ENCODE measurements at regions not wholly inside any gene's neighbourhood (a gene's known extent, or its start where the extent isn't known, plus 50 kb on each side); places are given as distances from the start of the nearest gene placed in this dataset.
"Not testable (repeated sequence)": the region's sequence is repeated elsewhere in the genome, so short reads cannot be mapped to it uniquely, and the experiment has no call there.

DNA sequence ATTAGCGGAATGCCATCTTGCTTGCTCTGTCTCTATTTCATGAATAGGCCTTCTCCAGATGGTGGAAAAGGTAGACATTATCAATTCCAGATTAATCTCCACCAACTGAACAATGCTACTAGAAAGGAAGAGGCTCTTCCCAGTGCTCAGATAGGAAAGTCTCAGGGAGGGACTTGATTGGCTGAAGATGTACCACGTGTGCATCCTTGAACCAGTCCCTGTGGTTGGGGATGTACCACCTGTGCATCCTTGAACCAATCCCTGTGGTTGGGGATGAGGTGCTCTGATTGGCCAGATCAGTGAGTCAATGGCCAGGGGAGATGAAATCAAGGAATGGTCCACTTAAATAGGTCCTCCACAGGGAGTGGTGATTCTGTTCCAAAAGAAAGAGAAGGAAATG lies 246.2 kb downstream of the NPIPA7 start:
- DNase-seq: not testable (repeated sequence)

DNA sequence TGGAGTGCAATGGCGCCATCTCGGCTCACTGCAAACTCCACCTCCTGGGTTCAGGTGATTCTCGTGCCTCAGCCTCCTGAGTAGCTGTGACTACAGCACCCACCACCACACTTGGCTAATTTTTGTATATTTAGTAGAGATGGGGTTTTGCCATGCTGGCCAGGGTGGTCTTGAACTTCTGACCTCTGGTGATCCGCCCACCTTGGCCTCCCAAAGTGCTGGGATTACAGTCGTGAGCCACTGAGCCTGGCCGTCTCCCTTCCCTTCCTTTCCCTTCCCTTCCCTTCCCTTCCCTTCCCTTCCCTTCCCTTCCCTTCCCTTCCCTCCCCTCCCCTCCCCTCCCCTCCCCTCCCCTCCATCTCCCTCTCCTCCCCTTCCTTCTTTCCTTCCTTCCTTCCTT lies 248.9 kb downstream of the NPIPA7 start:
- DNase-seq: not testable (repeated sequence)

DNA sequence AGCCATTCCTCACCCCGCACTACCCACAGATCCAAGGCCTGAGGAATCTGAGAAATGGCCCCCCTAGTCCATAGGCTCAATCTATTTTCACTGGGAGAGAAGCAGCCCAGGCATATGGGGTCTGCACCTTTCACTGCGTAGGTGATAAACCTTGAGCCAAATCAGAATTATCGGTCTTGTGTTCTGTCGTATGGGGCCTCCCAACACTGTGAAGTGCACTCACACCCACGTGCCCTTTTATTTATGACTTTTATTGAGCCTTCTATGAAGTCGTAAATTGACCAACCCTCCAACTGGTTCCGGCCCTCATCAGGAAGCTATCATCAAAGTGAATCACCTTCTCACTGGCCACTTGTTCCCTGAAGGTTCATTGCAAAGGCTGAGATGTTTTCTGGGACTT lies 259.3 kb downstream of the NPIPA7 start:
- not testable (repeated sequence) for DNase-seq

DNA sequence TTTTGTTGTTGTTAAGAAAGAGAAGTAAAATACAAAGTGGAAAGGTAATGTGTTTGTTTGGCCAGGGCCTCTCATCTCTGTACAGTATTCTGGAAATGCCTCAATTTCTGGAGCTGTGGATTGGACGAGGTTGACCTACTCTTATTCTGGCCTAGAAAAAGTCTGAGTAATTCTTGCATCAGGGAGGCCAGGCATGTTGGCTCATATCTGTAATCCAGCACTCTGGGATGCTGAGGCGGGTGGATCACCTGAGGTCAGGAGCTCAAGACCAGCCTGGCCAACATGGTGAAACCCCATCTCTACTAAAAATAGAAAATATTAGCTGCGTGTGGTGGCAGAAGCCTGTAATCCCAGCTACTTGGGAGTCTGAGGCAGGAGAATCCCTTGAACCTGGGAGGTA lies 259.8 kb downstream of the NPIPA7 start:
- DNase-seq: not testable (repeated sequence)

DNA sequence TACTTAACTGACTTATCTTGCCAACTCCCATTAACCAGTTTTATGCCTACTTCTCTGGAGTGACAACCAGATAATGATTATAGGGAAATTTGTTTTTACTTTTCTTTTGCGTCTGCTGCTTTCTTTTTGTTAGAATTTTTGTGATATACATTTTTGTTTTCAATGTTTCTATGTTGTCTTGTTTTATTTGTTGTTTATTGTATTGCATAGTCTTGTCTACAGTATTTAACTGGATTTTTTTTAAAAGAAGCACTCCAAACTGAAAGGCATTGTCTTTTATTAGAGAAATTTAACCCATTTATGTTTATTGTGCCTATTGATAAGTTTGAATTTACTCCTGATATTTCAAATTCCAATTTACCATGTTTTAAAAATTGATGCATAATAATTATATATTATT lies 264.9 kb downstream of the NPIPA7 start:
- not testable (repeated sequence) for DNase-seq

DNA sequence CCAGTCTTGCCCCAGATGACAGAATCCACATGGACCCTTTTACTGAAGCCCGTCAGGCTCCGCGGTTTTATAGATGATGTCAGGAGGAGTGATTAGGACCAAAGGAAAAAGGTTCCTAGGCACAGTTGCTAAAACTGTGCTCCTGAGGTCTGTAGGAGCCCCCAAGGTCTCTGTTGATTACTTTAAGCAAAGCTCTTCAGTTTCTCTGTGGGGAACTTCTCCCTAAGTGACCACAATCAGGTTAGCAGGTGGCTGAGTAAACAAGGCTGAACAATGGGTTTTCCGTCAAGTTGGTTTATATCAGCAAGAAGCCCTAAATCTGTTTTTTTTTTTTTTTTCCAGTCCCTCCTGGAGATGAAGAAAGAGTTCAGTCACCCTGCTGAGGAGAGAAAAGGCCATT lies 269.1 kb downstream of the NPIPA7 start:
- DNase-seq: not testable (repeated sequence)

DNA sequence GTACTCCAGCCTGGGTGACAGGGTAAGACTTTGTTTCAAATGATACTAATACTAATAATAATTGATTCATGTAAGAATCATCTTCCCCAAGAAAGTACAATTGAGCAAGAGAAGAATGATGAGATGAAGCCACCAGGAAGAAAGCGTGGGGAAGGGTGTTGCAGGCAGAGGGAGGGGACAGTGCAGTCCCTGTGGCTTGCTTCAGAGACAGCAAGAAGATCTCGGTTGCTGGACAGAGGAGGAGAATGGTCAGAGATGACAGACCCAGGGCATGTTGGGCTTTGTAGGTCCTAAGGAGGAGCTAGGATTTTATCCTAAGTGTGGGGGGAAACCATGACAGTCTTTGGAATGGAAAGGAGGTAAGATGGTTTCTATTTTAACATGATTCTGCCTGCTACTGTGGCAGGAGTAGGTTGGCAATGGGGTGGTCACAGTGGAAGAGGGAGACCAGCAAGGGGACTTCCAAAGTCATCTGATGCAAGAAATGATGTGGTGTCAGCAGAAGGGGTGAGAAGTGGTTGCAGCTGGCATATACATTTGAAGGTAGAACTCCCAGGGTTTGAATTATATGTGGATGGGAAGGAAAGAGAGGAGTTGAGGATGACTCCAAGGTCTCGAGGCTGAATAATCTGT lies 293.4 kb downstream of the NPIPA7 start:
- not testable (repeated sequence) for DNase-seq

DNA sequence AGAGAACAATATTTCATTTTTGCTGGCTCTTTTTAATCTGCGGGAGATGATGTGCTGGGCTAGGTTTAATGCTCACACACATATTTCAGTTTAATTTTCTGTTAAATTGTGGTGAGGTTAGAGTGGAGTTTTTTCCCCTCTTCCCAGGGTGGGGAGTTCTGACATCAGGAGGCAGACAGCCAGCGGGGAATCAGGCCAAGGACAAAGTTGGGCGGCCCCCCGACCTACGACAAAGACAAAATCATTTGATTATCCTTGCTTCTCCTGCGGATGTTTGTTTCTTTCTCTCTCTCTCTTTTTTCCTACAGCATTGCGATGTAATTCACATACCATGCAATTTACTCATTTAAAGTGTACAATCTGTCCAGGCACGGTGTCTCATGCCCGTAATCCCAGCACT lies 295.9 kb downstream of the NPIPA7 start:
- not testable (repeated sequence) for DNase-seq

DNA sequence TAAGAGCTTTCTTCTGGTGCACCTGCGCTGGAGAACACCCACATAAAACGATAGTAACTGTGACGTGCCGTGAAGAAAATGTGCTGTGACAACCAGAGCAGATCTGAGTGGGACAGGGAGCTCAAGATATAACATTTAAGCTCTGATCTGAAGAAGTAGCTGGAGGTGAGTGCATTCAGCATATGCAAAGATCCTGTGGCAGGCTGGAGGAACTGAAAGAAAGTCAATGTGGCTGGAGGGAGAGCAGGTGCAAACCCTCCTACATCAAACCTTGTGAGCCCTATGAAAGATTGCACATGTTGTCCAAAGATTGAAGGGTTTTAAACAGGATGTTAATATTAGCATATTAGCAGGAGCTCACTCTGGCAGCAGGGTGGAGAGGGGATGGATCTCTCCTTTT lies 342.9 kb downstream of the NPIPA7 start:
- DNase-seq: not testable (repeated sequence)

DNA sequence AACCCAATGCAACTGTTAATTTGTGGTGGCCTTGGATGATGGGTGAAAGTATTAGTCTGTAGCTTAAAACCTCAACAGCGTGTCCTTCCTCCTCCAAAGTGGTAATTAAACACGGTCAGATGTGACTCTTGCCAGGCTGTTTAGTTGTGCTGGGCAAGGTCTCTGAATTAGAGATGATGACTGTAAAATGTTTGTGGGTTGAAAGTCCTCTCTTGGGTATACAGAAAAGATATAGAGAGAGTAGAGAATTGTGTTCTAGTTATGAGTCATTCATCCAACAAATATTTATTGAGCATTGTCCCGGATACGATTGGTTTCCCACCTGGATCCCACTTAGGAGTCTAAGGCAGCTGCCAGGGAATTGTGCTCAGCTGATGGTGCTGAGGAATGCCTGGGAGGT lies 343.7 kb downstream of the NPIPA7 start:
- not testable (repeated sequence) for DNase-seq

DNA sequence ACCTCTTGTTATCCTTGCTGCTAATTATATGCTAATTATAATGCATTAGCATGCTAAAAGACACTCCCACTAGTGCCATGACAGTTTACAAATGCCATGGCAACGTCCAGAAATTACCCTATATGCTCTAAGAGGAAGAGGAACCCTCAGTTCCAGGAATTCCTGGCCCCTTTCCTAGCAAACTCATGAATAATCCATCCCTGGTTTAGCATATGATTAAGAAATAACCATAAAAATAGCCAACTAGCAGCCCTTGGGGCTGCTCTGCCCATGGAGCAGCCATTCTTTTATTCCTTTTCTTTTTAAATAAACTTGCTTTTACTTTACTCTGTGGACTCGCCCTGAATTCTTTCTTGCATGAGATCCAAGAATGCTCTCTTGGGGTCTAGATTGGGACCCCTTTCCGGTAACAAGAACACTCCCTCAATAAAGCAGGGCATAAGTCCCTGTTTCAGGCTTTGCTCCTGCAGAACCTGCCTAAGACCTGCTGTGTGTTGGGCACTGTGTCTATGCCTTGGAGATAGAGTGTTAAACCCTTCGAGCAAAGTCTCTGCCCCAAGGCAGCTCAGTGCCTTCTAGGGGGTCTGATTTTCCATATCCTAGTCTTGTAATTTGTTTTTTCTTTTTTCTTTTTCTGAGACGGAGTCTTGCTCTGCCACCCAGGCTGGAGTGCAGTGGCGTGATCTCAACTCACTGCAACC lies 345.0 kb downstream of the NPIPA7 start:
- DNase-seq: not testable (repeated sequence)

DNA sequence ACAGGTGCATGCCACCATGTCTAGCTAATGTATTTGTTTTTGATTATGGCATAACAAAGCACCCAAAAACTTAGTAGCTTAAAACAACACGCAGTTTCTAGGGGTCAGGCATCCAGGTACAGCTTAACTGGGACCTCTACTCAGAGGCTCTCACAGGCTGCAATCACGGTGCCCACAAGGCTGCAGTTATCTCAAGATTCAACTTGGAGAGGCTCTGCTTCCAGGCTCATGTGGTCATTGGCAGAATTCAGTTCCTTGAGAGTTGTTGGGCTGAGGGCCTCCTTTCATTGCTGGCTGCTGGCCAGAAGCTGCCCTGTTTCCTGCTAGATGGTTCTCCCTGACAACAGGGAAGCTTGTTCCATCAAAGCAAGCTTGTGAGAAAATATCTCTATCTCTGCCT lies 348.1 kb downstream of the NPIPA7 start:
- DNase-seq: not testable (repeated sequence)

DNA sequence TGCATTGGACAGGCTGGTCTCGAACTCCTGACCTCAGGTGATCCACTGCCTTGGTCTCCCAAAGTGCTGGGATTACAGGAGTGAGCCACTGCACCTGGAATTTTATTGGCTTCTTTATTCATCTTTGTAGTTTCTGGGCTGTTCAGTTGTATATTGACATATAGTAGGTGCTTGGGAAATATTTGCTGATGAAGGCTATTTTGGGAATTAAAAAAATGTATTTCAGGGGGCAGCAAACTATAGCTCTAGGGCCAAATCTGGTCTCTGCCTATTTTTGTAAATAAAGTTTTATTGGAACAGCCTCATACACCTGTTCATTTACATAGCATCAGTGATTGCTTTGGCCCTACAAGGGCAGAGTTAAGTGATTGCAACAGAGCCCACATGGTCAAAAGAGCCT lies 363.6 kb downstream of the NPIPA7 start:
- not testable (repeated sequence) for DNase-seq

DNA sequence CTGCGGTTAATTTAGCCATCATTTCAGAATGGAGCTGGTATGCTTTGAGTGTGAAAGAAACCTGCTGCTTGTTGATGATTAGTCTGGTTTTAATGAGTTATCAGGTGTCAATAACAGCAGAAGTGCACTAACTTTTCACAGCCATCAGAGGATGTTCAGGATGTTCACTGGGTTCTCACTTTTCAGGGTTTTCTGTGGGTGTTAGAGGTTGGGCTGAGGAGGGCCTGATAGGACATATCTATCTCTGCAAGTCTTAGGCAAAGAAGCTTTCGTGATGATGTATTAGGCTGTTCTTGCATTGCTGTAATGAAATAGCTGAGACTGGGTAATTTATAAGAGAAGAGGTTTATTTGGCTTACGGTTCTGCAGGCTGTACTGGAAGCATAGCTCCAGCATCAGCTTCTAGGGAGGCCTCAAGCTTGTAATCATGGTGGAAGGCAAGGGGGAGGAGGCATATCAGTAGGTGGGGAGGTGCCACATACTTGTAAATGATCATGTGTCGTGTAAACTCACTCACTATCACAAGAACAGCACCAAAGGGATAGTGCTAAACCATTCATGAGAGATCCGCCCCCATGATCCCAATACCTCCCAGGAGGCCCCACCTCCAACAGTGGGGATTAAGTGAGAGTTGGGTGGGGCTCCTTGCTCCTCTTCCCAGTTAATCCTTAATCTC lies 376.2 kb downstream of the NPIPA7 start:
- DNase-seq: not testable (repeated sequence)

DNA sequence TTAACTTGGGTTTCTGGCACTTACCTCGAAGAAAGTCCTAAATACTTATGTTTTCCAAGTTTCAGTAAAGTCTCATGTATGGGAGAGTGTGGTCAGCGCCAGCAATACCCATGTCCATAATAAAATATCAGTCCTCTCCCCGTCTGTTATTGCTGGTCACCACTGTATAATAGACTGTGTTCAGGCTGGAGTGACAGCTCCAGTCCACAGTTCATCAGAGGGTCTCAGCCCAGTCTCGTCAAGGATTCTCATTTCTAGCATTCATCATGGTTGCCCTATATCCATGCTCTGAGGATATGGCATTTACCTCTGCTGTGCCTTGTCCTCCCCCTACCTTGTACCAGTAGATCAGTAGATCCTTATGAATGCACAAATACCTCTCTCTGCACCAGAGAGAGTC lies 384.5 kb downstream of the NPIPA7 start:
- DNase-seq: no peak

DNA sequence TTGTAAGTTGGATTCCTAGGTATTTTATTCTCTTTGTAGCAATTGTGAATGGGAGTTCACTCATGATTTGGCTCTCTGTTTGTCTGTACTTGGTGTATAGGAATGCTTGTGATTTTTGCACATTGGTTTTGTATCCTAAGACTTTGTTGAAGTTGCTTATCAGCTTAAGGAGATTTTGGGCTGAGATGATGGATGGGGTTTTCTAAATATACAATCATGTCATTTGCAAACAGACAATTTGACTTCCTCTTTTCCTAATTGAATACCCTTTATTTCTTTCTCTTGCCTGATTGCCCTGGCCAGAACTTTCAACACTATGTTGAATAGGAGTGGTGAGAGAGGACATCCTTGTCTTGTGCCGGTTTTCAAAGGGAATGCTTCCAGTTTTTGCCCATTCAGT lies 391.8 kb downstream of the NPIPA7 start:
- not testable (repeated sequence) for DNase-seq

DNA sequence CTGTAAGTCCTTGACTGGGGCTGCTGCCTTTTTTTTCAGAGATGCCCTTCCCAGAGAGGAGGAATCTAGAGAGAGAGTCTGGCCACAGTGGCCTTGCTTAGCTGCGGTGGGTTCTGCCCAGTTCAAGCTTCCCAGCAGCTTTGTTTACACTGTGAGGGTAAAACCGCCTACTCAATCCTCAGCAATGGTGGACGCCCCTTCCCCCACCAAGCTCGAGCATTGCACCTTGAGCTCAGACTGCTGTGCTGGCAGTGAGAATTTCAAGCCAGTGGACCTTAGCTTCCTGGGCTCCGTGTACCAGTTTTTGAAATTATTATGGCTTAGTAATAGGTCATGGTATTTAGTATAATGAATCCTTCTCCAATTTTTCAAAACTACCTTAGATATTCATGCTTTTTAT lies 395.4 kb downstream of the NPIPA7 start:
- no peak for DNase-seq

DNA sequence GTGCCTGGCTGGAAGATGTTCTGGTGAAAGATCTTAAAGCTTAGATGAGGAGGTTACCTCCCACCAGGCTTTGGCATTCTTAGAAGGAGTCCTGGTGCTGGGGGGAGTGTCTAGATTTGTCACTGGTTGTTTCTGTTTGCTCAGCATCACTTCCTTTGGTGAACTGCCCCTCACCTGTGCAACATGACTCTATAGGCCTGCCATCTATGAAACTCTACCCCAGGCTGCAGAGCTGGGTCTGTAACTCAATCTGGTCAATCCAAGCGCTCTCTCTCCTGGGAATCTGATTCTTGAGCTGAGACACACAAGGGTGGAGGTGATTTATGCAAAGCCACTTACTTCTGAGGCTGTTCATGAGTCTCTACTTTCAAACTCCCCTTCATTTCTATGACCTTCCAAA lies 399.4 kb downstream of the NPIPA7 start:
- DNase-seq: no peak

DNA sequence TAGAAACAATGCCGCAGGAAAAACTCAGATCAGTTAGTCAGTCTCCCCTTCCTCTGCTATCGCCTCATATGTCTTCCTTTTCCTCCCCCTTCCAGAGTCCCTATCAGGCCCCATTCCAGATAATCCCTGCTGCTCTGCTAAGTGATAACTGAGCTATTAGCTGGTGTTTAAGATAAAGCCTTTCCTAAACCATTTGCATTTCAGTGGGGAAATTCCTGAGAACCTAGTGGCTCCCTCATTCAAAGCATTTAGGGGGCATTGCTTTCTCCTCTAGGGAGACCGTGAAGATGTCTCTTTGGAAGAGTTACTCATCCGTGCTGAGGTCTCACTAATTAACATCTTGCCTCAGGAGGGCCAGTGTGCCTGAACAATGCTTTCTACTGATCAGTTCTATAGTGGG lies 401.6 kb downstream of the NPIPA7 start:
- DNase-seq: no peak

DNA sequence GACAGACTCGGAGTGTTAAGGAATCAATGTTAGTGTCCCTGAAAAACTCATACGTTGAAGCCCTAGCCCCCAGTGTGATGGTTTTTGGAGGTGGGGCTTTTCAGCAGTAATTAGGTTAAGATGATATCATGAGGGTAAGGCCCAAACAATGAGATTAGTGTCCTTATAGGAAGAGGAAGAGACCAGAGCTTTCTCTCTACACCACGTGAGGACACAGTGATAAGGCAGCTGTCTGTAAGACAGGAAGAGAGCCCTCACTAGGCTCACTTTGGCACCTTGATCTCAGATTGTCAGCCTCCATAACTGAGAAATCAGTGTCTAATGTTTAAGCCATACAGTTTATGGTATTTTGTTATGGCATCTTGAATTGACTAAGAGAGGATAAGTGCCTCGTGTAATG lies 403.2 kb downstream of the NPIPA7 start:
- no peak for DNase-seq

DNA sequence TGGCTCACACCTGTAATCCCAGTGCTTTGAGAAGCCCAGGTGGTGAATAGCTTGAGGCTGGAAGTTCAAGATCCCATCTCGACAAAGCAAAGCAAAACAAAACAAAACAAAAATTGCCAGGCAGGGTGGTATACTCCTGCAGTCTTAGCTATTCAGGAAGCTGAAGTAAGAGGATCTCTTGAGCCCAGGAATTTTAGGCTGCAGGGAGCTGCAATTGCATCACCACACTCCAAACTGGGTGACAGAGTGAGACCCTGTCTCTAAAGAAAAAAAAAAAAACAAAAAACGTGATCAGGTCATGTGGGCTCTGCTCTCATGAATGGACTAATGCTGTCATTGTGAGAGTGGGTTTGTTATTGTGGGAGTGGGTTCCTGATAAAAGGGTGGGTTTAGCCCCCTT lies 409.1 kb downstream of the NPIPA7 start:
- no peak for DNase-seq

DNA sequence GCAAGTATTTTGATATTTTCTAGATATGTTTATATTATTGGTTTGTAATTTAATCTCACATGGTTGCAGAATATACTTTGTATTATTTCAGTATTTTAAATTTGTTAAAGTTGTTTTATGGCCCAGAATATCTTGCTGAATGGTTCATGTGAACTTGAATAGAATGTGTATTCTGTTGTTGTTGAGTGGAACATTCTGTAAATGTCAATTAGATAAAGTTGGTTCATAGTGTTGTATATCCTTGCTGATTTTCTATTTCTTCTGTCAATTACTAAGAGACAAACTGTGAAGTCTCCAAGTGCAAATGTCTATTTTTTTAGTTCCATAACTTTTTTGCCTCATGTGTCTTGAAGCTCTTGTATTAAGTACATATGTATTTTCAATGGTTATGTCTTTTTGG lies 411.7 kb downstream of the NPIPA7 start:
- no peak for DNase-seq

DNA sequence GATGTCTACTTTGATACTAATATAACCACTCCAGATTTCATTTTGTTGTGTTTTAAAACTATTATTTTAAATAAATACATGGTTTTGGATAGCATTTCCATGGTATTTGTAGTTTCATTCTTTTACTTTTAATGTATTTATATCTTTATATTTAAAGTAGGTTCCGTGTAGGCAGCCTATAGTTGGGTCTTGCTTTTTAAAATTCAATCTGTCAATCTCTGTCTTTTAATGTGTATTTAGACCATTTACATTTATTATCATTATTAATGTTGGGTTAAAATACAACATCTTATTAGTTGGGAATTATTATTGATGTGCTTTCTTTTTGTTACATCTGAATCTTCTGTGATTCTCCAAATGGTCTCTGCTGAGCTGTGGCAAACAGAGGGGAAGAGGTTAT lies 412.1 kb downstream of the NPIPA7 start:
- DNase-seq: no peak

DNA sequence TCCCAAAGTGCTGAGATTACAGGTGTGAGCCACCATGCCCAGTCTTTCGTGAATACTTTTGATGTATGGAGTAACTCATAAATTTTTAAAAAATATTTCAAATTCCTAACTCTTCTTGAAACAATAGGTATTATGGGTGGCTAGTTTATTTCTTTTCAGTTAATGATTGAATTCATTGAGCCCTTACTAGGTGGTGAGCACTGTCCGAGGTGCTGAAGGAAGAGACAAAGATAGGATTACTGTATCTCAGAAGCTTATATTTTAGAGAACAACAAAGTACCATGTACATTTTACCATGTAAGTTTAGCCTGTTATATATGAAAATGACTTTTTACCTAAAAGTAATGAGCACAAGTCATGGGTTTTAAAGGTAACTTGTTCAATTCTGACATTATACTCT lies 418.3 kb downstream of the NPIPA7 start:
- DNase-seq: no peak

Measured in NCI-H1105 (cell line).